Ammon's horn (tissue), 1 donor: ENCODE measurements at regions not wholly inside any gene's neighbourhood (a gene's known extent, or its start where the extent isn't known, plus 50 kb on each side); places are given as distances from the start of the nearest gene placed in this dataset.
A peak's percentile ranks its signal among the peaks of the same experiment; 100 is the strongest.

ENCODE experiments used
- DNase-seq: peaks from one replicate; pipeline ENCODE4 v3.0.0-alpha.2; 2016; ENCODE audit warnings: low spot score

- no peak for DNase-seq
Measured at GRCh38 chr4:178799204-178799603, 1357.0 kb upstream of the AGA start.

DNA sequence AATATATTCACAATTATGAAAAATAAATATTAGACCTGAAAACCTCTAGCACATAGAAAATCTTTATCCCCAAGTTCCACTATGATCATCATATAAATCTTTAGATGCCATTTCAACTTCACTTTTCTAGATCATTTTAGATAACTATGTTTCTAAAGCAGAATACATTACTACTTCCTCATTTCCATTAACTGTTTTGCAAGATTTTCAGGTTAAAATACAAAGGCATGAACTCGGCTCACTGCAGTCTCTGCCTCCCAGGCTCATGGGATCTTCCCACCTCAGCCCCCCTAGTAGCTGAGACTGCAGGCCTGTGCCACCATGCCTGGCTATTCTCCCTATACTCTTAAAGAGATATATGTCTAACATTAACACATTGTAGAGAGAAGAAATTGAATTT lies 1365.9 kb upstream of the AGA start:
- DNase-seq, result no peak

GRCh38 chr4:178809921-178810320 lies 1367.7 kb upstream of the AGA start:
- no peak for DNase-seq

DNA sequence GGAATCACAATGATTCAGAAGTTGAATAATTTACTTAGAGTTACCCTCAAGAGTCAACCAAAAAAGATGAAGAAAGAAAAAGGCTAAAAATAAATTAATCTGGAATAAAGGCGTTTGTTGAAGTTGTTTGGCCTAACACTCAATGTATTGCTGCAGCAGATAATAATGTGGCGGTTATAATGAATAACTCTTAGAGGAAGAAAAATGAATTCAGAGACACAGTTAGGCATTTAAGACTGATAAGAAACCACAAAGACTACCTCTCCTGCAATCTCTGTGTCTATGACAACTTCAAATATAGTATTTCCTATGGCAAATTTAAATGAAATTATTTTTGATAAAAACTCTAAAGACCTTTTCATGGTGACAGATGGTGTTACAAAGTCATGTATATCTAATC lies 1369.1 kb upstream of the AGA start:
- DNase-seq, result no peak

DNA sequence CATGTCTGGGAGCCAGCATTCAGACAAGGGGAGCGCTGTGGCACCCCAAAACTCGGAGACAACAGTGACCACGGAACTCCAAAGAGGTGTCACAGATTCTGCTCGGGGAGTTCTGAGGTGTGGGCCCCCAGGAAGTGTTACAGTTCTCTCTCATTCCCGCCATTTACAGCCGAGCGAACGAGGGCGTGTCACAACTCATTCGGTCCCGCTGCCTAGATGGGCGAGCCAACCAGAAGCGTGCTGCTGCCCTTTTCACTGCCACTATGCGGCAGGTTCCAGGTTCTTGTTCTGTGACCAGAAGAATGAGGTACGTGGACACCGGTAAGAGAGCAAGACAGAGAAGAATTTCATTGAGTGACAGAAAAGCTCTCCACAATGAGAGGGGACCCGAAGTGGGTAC lies 1370.6 kb upstream of the AGA start:
- DNase-seq, result no peak

DNA sequence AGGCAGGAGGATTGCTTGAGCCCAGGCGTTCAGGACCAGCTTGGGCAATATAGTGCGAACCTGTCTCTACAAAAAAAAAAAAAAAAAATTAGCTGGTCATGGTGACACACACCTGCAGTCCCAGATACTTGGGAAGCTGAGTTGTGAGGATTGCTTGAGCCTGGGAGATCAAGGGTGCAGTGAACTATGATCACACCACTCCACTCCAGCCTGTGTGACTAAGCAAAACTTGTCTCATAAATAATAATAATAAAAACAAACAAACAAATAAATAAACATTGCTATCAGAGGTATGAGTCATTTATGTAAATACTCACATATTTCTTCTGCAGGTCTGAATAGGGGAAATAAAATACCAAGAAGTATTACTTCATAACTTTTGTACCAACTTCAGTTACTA lies 1372.7 kb upstream of the AGA start:
- DNase-seq, result no peak

GRCh38 chr4:178823673-178824295 lies 1381.5 kb upstream of the AGA start:
- DNase-seq, result no peak

- DNase-seq, result no peak
Measured at GRCh38 chr4:178836865-178837264, 1394.6 kb upstream of the AGA start.

DNA sequence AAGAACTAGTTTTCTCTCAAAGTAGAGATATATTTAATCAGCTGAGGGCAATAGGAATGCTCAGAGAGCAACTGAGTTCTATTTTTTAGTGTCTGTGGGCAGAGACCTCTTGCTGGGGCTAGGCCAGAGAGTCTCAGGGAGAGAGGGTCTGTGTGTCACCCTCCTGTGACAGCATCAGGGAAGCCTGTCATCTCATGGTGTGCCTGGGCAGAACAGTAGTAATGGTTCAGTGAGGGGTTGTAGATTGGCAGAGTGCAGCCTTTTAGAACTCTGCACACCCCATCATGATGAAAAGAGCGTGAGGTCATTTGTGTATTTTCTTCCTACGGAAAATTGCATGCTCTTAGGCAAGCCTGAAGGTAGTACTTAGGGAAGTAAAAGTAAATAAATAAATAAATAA lies 1396.5 kb upstream of the AGA start:
- DNase-seq, result no peak

DNA sequence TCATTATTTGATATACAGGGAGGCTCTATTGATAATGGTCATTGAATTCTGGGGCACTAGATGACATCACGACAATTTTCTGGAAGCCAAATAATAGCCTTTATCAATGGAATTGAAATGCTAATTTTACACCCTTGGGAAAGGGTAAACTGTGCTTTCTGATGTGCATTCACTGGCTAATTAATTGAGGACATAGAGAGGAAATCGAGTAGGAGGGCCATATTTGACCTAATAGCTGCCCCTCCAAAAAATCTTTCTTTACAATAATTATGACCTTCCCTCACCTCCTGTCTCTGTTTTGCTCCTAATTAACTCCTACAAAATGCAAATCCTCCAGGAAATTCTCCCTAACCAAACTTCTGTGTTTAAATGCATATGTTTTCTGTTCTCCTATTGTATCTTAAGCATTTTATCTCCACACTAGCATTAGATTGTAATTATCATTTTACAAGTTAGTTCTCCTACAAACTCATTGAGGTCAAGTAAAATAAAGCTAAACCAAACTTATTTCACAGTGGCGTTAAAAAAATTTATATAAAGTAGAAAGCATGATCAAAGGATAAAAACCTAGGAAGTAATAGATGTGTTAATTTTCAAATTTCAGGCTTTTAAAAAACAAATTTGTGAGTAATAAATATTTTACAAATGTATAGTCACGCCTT lies 1414.0 kb upstream of the AGA start:
- no peak for DNase-seq

GRCh38 chr4:178871476-178871875 lies 1429.2 kb upstream of the AGA start:
- DNase-seq, result no peak

DNA sequence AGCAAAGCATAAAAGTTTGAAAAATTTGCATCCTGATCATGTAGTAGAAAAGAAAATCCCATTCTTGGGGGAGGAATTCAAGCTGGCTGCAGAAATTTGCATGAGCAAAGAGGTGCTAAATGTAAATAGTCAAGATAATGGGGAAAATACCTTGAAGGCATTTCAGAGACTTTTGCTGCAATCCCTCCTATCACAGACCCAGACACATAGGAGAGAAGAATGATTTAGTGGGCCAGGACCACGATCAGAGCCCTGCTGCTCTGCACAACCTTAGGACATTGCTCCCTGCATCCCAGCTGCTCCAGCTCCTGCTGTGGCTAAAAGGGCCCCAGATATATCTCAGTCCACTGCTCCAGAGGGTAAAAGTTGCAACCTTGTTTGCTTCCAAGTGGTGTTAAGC lies 1439.7 kb upstream of the AGA start:
- no peak for DNase-seq

GRCh38 chr4:178894126-178894525 lies 1451.9 kb upstream of the AGA start:
- DNase-seq, result no peak

DNA sequence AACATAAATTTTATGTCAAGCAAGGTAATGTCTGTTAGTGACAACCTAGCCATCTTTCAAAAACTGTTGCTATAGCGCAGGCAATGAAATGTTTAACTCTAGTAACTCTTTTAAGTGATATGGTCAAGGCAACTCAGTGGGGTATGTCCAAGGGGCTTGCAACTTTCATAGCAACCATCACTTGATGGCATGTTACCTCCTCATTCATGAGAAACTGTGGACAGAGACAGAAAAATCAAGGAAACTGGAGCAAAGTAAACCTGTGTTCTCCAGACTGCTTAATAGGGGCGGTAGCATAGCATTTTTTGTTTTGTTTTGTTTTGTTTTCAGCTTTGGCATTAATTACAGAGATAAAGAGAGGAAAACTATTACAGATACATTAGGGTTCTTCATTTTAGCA lies 1456.8 kb upstream of the AGA start:
- DNase-seq, result no peak

DNA sequence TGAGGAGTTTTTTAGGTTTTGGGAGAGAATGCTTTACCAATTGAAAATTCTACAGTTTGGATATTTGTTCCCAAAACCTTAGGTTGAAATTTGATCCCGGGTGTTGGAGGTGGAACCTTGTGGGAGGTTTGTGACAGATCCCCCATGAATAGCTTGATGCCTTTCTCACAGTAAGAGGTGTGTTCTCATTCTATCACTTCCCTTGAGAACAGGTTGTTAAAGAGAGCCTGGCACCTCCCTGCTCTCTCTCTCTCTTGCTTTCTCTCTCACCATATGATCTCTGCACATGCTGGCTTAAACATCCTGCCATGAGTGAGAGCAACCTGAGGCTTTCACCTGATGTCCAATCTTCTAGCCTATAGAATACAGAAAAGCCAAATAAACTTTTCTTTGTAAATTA lies 1475.5 kb upstream of the AGA start:
- DNase-seq, result no peak

- peak; percentile 10 for DNase-seq
Measured at GRCh38 chr4:178937130-178937529, 1494.9 kb upstream of the AGA start.

DNA sequence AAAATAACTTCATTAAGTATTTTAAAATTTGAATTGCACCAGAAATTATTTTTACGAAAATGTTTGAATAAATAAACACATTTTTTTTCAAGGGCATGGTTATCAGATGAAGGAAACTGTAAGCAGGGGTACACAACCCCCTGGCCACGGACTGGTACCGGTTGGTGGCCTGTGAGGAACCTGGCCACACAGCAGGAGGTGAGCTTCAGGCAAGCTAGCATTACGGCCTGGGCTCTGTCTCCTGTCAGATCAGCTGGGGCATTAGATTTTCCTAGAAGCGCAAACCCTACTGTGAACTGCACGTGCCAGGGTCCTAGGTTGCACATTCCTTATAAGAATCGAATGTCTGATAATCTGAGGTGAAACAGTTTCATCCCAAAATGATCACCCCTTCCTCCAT lies 1499.7 kb upstream of the AGA start:
- no peak for DNase-seq

GRCh38 chr4:178953447-178954120 lies 1511.3 kb upstream of the AGA start:
- DNase-seq, result no peak

GRCh38 chr4:178955614-178956013 lies 1513.4 kb upstream of the AGA start:
- no peak for DNase-seq

- DNase-seq, result no peak
Measured at GRCh38 chr4:178958725-178959440, 1516.6 kb upstream of the AGA start.

GRCh38 chr4:178963446-178964045 lies 1521.3 kb upstream of the AGA start:
- no peak for DNase-seq

DNA sequence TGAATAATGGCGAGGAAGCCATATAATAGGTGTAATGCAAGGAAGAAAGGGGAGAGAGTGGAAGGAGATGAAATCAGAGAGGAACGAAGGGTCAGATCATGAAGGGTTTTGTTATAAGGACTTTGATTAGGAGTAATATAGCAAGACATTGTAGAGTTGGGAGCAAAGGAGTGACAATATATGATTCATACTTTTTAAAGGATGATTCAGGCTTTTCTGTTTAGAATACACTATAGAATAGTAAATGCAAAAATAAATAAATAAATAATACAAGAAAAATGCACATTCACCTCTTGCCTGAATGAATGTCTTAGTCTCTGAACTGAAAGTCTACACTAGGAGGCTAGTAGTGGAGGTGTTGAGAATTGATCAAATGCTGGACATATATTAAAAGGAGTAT lies 1524.4 kb upstream of the AGA start:
- DNase-seq, result no peak
